ENCODE measurements at regions not wholly inside any gene's neighbourhood (a gene's known extent, or its start where the extent isn't known, plus 50 kb on each side); places are given as distances from the start of the nearest gene placed in this dataset.

- H3K27ac ChIP-seq = peak overlapping the region; percentile 64
- DNase-seq (ENCODE audit: low read depth, low spot score) = peak; percentile 46
Observed at GRCh38 chr6:56378966-56379585, 131.7 kb upstream of the COL21A1 start.

- DNase-seq (ENCODE audit: low read depth, low spot score) = no peak
- peak overlapping the region; percentile 64 for H3K27ac ChIP-seq
Observed at GRCh38 chr6:56378507-56378906, 131.1 kb upstream of the COL21A1 start.

GRCh38 chr6:56377295-56377694 is 129.9 kb upstream of the COL21A1 start:
- no peak for DNase-seq (ENCODE audit: low read depth, low spot score)
- H3K27ac ChIP-seq = no peak overlapping the region

DNA sequence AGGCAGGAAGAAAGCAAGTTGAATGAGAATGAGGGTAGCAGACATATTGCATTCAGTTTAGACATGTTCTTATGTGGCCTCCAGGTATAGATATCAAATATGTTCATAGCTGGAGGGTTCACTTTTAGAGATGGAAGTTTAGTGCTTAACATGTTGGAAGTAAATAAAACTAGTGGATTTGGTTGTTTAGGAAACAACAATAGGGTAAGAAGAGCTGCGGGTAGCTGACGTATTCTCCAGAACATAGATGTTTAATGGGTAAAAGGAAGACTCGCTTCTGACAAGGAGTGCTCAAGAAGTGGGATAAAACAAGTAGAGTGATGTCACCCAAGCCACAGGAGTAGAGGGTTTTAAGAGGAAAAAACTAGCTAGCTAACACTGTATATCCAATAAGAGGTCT is 128.4 kb upstream of the COL21A1 start:
- H3K27ac ChIP-seq = no peak overlapping the region
- DNase-seq (ENCODE audit: low read depth, low spot score) = no peak

GRCh38 chr6:56374841-56375369 is 127.5 kb upstream of the COL21A1 start:
- no peak for DNase-seq (ENCODE audit: low read depth, low spot score)
- H3K27ac ChIP-seq = no peak overlapping the region

DNA sequence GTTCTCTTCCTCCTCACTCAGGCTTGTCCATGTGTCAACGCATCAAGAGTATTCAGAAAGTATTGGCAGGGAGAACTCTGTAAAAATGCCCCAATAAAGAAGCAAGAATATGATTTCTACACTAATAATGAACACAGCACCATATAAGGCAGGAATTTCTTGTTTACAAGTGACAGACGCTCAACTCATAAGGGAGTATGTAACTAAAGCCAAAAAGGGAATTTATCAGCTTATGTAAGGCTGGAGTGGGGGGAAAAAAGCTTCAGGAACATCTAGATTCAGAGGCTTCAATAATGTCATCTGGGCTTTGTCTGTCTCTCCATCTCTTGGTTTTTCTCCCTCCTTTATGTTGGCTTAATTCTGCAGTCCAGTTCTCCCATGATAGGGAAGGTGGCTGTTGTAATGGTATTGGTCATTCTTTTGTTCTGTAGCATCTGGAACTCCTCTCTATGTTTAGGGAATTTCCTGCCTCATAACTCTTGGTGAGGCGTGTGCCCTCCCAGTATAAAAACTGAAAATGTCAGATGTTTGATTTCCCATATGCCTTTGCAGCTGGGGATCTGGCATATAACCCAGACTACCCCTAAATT is 125.1 kb upstream of the COL21A1 start:
- no peak overlapping the region for H3K27ac ChIP-seq
- DNase-seq (ENCODE audit: low read depth, low spot score) = no peak

GRCh38 chr6:56370561-56371211 is 123.3 kb upstream of the COL21A1 start:
- peak; percentile 66 for DNase-seq (ENCODE audit: low read depth, low spot score)
- peak overlapping the region; percentile 86 for H3K27ac ChIP-seq

GRCh38 chr6:56370127-56370540 is 122.8 kb upstream of the COL21A1 start:
- peak overlapping the region; percentile 86 for H3K27ac ChIP-seq
- DNase-seq (ENCODE audit: low read depth, low spot score) = peak; percentile 55

DNA sequence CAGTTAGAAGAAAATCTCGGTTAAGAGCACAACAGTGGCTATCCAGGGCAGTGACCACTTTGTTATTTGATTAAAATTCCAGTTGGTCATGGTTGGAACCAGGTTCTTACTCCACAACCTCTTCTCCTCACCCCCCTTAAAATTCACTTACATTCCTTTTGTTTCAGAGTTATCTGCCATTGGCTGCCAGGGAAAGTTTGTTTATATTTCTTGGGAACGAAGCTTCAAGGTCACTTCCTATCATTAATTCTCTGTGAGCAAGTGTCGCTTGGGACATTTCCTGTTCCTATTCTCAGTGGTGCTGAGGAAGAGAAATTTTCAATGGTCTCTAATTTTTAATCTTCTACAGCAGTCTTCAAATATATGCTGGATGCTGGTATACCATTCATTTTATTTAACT is 121.1 kb upstream of the COL21A1 start:
- no peak overlapping the region for H3K27ac ChIP-seq
- DNase-seq (ENCODE audit: low read depth, low spot score) = no peak

DNA sequence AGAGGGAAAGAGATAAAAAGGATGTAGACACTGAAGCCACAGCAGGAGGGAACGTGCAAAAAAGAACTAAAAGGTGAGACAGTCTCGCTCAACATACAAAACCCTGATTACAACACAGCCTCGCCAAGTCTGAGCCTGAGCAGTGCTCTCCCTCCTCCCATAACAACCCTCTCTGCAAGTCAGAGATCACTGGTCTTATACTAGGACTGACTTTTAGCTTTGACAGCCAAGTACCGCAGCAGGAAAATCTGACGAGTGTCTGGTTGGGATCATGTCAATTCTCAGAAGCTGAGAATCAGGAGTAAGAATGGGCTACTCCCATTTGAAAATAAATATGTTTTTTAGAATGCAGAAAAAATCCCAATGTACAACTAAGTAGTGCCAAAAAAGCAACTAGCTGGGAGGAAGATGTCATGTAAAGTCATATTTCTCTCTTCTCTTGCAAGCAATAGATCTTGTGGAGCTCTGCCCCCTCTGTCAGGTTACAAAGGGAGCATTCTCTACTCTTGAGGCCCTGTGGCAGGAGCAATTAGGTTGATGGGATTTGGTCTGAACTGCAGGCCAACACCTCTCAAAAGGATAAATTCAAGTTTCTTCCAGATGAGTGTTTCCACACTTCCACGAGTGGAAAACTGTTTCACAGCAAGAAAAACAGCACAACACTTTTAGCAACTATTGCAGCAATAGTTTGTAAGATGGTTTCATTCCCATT is 118.9 kb upstream of the COL21A1 start:
- no peak for DNase-seq (ENCODE audit: low read depth, low spot score)
- no peak overlapping the region for H3K27ac ChIP-seq

DNA sequence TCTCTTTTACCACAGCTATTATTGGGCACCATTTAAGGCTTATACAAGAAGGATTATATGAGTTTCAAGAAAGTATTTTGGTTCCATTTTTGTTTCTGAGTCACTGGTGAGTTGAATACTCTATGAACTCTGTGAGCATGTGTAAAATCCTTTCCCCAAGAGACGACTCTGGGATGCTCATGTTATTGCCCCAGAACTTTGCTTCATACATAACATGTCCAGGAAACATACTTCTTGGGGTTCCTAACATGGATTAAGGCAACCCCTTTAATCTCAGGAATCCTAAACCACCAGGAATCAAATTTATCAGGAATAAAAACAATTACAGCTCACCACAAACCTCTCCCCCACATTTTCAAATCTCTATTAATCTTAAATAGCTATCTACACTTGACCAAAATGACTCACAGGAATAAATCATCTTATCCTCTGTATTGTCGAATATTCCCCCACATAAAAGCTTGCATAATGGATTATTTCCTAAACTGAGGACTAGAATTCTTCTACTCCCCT is 117.5 kb upstream of the COL21A1 start:
- no peak for DNase-seq (ENCODE audit: low read depth, low spot score)
- no peak overlapping the region for H3K27ac ChIP-seq

DNA sequence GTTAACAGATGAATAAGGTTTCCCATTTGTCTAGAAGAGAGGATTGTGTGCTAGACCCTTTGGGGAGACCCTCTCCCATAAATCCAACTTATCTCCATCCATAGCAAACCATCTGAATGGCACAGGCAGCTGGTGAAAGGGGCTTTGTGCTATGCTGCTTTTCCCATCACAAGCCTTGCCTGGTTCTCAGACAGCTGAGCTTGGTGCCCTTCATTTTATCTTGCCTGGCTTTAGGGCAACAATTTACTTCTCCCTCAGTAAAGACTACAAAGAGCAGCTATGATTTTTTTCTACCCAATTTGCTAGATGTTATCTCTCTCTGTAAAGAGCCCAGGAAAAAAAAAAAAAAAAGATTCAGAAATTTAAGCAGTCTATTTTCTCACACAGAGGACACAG is 117.0 kb upstream of the COL21A1 start:
- no peak overlapping the region for H3K27ac ChIP-seq

DNA sequence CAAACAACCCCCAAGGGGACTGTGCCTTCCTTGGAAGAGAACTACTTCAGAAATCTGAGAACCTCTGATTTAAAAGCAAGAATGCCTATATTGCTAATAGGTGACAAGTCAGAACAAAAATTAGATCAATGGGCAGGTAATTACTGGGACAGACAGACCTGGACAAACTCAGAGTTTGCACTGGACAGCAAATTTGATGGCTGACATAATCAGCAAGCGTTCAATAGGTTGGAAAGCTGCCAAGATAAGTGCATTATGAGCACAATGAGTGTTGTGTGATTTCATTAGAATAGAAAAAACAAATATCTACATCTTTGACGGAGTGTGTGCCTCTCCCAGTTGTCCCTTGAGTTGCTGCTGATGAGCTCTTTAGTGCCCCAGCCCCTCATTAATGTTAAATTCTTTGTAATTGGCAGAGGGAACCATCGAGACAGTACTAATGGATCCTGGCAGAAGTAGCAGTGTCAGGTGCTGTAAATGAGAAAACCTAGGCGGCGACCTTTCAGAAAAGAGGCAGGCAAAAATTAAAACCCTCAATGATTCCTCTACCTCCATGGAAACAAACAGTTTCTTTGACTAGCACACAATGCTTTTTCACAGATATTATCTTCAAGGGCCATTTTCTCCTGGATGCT is 116.5 kb upstream of the COL21A1 start:
- H3K27ac ChIP-seq = no peak overlapping the region
- no peak for DNase-seq (ENCODE audit: low read depth, low spot score)

More for the DNA sequence above, 117.0 kb upstream of the COL21A1 start:
- no peak for DNase-seq (ENCODE audit: low read depth, low spot score)

GRCh38 chr6:56361812-56362211 is 114.4 kb upstream of the COL21A1 start:
- DNase-seq (ENCODE audit: low read depth, low spot score) = no peak
- no peak overlapping the region for H3K27ac ChIP-seq

DNA sequence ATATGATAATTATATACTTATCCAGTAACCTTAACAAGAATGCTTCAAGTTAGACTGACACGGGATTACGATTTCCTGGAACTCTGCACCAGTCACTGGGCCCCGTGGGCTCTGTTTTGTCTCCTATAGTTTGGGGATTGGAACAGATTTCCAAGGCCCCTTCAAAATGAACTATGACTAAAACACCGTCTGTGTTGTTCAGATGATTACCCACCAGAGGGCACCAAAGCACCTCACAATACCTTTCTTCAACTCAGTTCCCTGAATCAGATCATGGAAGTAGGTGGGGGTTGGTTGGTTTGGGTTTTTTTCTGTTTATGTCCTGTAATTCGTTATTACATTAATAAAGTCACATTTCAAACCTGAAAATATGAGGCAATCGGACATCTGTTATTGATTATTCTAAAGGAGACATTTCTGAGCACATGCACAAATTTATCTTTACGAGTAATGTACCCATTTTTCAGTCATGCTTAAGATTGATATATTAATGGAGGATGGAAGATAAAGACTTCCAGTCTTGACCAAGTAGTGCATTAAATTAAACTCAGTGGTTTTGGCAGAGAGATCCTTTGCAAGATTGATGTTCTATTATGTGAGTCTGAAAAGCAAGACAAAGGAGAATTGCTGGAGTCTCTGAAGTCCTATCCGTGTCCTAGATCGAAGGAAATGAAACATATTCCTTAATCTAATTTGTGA is 112.0 kb upstream of the COL21A1 start:
- H3K27ac ChIP-seq = no peak overlapping the region
- no peak for DNase-seq (ENCODE audit: low read depth, low spot score)

GRCh38 chr6:56357616-56358373 is 110.4 kb upstream of the COL21A1 start:
- DNase-seq (ENCODE audit: low read depth, low spot score) = no peak
- no peak overlapping the region for H3K27ac ChIP-seq

- DNase-seq (ENCODE audit: low read depth, low spot score) = no peak
- no peak overlapping the region for H3K27ac ChIP-seq
Observed at GRCh38 chr6:56356426-56356825, 109.0 kb upstream of the COL21A1 start.

- no peak overlapping the region for H3K27ac ChIP-seq
- no peak for DNase-seq (ENCODE audit: low read depth, low spot score)
Observed at GRCh38 chr6:56353860-56354259, 106.5 kb upstream of the COL21A1 start.

All from epithelial cell of prostate (primary cell).